ENCODE measurements at regions not wholly inside any gene's neighbourhood (a gene's known extent, or its start where the extent isn't known, plus 50 kb on each side); places are given as distances from the start of the nearest gene placed in this dataset.

- Histone ChIP-seq H3K27me3 (ENCODE audit: control insufficient read depth, insufficient read depth, low read length) (no peaks in the 10 kb centered on the region), H3K9me3 (ENCODE audit: control insufficient read depth, insufficient read depth, low read length) (peaks cover 70% of the 10 kb centered on the region), H3K27ac (ENCODE audit: low read depth, low read length) (no peak overlapping the region), H3K4me3 (ENCODE audit: low read depth, low read length) (no peak overlapping the region)
- TF ChIP-seq CTCF (IDR thresholded peaks at IDR 0.05; ENCODE audit: low read depth, low read length): no peak
- CTCF ChIA-PET: no interaction called here
- DNase-seq (ENCODE audit: low read depth, low spot score): no peak
- POLR2A ChIA-PET: no interaction called here
These were observed 137.4 kb upstream of the TCERG1L start for GRCh38 chr10:131448883-131449282.

- ChIA-PET POLR2A (no interaction called here), CTCF (no interaction called here)
- H3K27me3 ChIP-seq (ENCODE audit: control insufficient read depth, insufficient read depth, low read length): no peaks in the 10 kb centered on the region
- no peak for TF ChIP-seq CTCF (IDR thresholded peaks at IDR 0.05; ENCODE audit: low read depth, low read length)
- peaks cover 65% of the 10 kb centered on the region for H3K9me3 ChIP-seq (ENCODE audit: control insufficient read depth, insufficient read depth, low read length)
- DNase-seq (ENCODE audit: low read depth, low spot score): no peak
- H3K4me3 ChIP-seq (ENCODE audit: low read depth, low read length): no peak overlapping the region
- no peak overlapping the region for H3K27ac ChIP-seq (ENCODE audit: low read depth, low read length)
These were observed 138.8 kb upstream of the TCERG1L start for GRCh38 chr10:131450216-131450765.

- Histone ChIP-seq H3K9me3 (ENCODE audit: control insufficient read depth, insufficient read depth, low read length) (peaks cover 60% of the 10 kb centered on the region), H3K4me3 (ENCODE audit: low read depth, low read length) (no peak overlapping the region), H3K27ac (ENCODE audit: low read depth, low read length) (no peak overlapping the region), H3K27me3 (ENCODE audit: control insufficient read depth, insufficient read depth, low read length) (no peaks in the 10 kb centered on the region)
- no peak for TF ChIP-seq CTCF (IDR thresholded peaks at IDR 0.05; ENCODE audit: low read depth, low read length)
- no peak for DNase-seq (ENCODE audit: low read depth, low spot score)
- ChIA-PET POLR2A (no interaction called here), CTCF (no interaction called here)
These were observed 140.0 kb upstream of the TCERG1L start for GRCh38 chr10:131451407-131452015.

GRCh38 chr10:131452926-131453720 lies 141.6 kb upstream of the TCERG1L start:
- no peak overlapping the region for H3K27ac ChIP-seq (ENCODE audit: low read depth, low read length)
- no peak overlapping the region for H3K4me3 ChIP-seq (ENCODE audit: low read depth, low read length)
- ChIA-PET POLR2A (no interaction called here), CTCF (no interaction called here)
- no peaks in the 10 kb centered on the region for H3K27me3 ChIP-seq (ENCODE audit: control insufficient read depth, insufficient read depth, low read length)
- peaks cover 73% of the 10 kb centered on the region for H3K9me3 ChIP-seq (ENCODE audit: control insufficient read depth, insufficient read depth, low read length)
- TF ChIP-seq CTCF (IDR thresholded peaks at IDR 0.05; ENCODE audit: low read depth, low read length): no peak
- DNase-seq (ENCODE audit: low read depth, low spot score): no peak
